D721Med (cell line): ENCODE measurements at regions not wholly inside any gene's neighbourhood (a gene's known extent, or its start where the extent isn't known, plus 50 kb on each side); places are given as distances from the start of the nearest gene placed in this dataset.

Experiments
- DNase-seq: peaks from one replicate; pipeline ENCODE4 v3.0.0; 2011; ENCODE audit warnings: low spot score; ENCODE audit not compliant: insufficient read length
- FAIRE-seq: peaks from 2 replicates; lab custom pipeline; 2011; peaks lifted over from hg19 to GRCh38; lab: Jason Lieb, UNC
- TF ChIP-seq, protein P1 (sequence below): IDR thresholded peaks from 2 replicates; pipeline ENCODE4 v1.5.1; 2012; ENCODE audit warnings: mild to moderate bottlenecking, control low read depth; ENCODE audit not compliant: insufficient read depth; ENCODE audit errors: missing control alignments

DNA sequence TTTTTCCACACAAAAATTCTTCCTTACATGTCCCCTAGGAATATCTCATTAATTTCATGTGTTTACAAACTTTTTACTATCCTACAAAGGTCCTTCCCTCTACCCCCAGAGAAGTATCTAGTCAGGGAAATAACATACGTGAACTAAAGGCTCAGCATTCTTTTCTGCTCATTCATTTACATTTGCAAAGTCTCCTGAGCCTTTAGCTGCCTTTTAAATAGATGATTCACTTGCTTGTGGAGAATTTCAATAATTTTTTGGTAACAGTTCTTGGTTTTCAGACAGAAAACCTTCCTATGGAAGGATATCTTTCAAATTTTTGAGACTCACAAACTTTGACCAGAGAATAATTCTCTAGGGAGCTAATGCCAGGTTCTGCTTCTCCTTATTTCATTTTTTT lies 81.5 kb upstream of the RMDN2 start:
- FAIRE-seq: no peak
- DNase-seq: no peak
- TF ChIP-seq, protein P1, sequence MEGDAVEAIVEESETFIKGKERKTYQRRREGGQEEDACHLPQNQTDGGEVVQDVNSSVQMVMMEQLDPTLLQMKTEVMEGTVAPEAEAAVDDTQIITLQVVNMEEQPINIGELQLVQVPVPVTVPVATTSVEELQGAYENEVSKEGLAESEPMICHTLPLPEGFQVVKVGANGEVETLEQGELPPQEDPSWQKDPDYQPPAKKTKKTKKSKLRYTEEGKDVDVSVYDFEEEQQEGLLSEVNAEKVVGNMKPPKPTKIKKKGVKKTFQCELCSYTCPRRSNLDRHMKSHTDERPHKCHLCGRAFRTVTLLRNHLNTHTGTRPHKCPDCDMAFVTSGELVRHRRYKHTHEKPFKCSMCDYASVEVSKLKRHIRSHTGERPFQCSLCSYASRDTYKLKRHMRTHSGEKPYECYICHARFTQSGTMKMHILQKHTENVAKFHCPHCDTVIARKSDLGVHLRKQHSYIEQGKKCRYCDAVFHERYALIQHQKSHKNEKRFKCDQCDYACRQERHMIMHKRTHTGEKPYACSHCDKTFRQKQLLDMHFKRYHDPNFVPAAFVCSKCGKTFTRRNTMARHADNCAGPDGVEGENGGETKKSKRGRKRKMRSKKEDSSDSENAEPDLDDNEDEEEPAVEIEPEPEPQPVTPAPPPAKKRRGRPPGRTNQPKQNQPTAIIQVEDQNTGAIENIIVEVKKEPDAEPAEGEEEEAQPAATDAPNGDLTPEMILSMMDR: no peak

GRCh38 chr2:37846207-37846606 lies 78.9 kb upstream of the RMDN2 start:
- DNase-seq (no peak), FAIRE-seq (no peak)
- TF ChIP-seq, protein P1: no peak

GRCh38 chr2:37847792-37848191 lies 77.3 kb upstream of the RMDN2 start:
- TF ChIP-seq, protein P1: no peak
- DNase-seq: no peak
- no peak for FAIRE-seq

- no peak for DNase-seq
- TF ChIP-seq, protein P1: no peak
- no peak for FAIRE-seq
Measured at GRCh38 chr2:37848451-37848850, 76.6 kb upstream of the RMDN2 start.

- TF ChIP-seq, protein P1: no peak
- FAIRE-seq (no peak), DNase-seq (no peak)
Measured at GRCh38 chr2:37849911-37850310, 75.2 kb upstream of the RMDN2 start.

- DNase-seq (no peak), FAIRE-seq (no peak)
- TF ChIP-seq, protein P1: no peak
Measured at GRCh38 chr2:37851428-37851827, 73.7 kb upstream of the RMDN2 start.

DNA sequence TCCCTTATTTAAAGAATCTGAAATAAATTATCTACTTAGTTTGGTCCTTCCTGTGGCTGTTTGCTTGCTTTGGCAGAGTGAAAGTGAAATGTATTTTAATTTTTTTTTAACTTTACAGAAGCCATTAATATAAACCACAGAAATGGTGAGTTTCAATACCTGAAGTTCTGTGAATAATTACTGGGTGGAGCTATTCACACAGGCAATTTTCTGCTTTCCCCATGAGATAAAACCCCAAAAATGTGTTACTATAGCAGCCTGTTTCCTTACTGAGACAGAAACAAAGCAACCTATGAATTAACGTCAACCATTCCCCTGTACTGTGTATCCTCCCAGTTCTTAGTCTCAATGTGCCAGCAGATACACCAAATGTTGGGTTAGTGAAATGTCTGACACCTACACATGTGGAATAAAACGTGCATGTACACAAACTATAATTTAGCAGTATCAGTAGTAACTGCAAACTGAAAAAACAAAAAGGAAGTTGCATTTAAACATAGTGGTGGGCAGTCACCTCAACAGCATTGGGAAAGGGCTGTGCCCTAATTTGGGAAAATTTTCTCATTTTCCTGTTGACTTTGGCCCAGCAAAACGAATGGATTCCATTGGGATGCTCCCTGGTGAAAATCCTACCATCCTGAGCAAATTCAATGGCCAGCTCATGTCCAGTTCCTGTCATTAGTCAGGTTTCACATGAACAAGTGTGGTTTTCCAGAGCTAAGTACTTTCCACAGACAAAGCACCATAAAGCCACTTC lies 73.1 kb upstream of the RMDN2 start:
- TF ChIP-seq, protein P1: no peak
- DNase-seq: no peak
- FAIRE-seq: no peak
